ENCODE measurements at regions not wholly inside any gene's neighbourhood (a gene's known extent, or its start where the extent isn't known, plus 50 kb on each side); places are given as distances from the start of the nearest gene placed in this dataset.

DNA sequence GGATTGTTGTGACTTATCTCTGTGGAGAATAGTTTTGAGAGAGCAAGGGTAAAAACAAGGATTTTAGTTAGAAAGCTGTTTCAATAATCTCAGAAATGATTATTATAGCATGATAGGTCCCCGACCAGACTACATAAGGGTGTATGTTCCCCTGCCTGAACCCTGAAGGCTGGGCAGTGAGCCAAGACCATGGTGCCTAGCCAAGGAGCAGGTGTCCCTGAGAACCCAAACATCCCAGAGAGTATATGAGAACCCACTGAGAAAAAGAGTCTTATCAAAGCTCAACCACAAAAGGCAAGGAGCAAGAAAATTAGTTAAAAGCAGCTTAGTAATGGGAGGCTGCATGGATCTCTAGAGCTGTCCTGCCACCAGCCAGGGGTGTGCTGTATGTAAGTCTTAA is 94.9 kb upstream of the UNC5C start:
- TF ChIP-seq, protein P1, sequence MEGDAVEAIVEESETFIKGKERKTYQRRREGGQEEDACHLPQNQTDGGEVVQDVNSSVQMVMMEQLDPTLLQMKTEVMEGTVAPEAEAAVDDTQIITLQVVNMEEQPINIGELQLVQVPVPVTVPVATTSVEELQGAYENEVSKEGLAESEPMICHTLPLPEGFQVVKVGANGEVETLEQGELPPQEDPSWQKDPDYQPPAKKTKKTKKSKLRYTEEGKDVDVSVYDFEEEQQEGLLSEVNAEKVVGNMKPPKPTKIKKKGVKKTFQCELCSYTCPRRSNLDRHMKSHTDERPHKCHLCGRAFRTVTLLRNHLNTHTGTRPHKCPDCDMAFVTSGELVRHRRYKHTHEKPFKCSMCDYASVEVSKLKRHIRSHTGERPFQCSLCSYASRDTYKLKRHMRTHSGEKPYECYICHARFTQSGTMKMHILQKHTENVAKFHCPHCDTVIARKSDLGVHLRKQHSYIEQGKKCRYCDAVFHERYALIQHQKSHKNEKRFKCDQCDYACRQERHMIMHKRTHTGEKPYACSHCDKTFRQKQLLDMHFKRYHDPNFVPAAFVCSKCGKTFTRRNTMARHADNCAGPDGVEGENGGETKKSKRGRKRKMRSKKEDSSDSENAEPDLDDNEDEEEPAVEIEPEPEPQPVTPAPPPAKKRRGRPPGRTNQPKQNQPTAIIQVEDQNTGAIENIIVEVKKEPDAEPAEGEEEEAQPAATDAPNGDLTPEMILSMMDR (IDR thresholded peaks at IDR 0.05; ENCODE audit: low read depth, low read length): no peak
- TF ChIP-seq MAX (IDR thresholded peaks at IDR 0.05; ENCODE audit: low read depth, low read length): no peak
- no peak for TF ChIP-seq POLR2A (IDR thresholded peaks at IDR 0.05; ENCODE audit: extremely low read depth, insufficient read length)
- TF ChIP-seq MYC (IDR thresholded peaks at IDR 0.05; ENCODE audit: low read depth, low read length): no peak
